Hepatocyte (in vitro differentiated cells): ENCODE measurements at regions not wholly inside any gene's neighbourhood (a gene's known extent, or its start where the extent isn't known, plus 50 kb on each side); places are given as distances from the start of the nearest gene placed in this dataset.

Experiments
- CTCF ChIP-seq: fragments of 200-600 bp; sonication (generic); IDR thresholded peaks from 2 replicates; pipeline ENCODE4 v1.5.1; 2016; ENCODE audit warnings: antibody characterized with exemption, mild to moderate bottlenecking; ENCODE audit not compliant: poor library complexity
- EZH2 ChIP-seq: fragments of 200-600 bp; sonication (generic); IDR thresholded peaks from 2 replicates; pipeline ENCODE4 v1.6.1; 2016; ENCODE audit warnings: antibody characterized with exemption, mild to moderate bottlenecking, borderline replicate concordance

- TF ChIP-seq CTCF = no peak
- no peak for TF ChIP-seq EZH2
Measured at GRCh38 chr3:181431748-181432147, 280.0 kb upstream of the SOX2 start.
